HepG2 (cell line): ENCODE measurements at regions not wholly inside any gene's neighbourhood (a gene's known extent, or its start where the extent isn't known, plus 50 kb on each side); places are given as distances from the start of the nearest gene placed in this dataset.

ENCODE experiments used
- CEBPZ ChIP-seq: IDR thresholded peaks from 2 replicates; pipeline ENCODE4 v1.6.1; 2012; ENCODE audit warnings: low read length, improper control_type of control experiment
- ERF ChIP-seq: IDR thresholded peaks from 2 replicates; pipeline ENCODE4 v1.6.1; 2018; ENCODE audit warnings: missing biosample characterization, missing genetic modification reagents
- EZH2 ChIP-seq: conservative IDR thresholded peaks from 2 replicates; pipeline ENCODE4 v1.6.1; 2012; ENCODE audit warnings: mild to moderate bottlenecking, low read depth, low read length, moderate library complexity
- ISL2 ChIP-seq: sonication (generic); formaldehyde crosslinking; IDR thresholded peaks from 2 replicates; pipeline ENCODE4 v1.5.0; 2020; ENCODE audit warnings: missing genetic modification reagents
- PRDM15 ChIP-seq: sonication (generic); formaldehyde crosslinking; IDR thresholded peaks from 2 replicates; pipeline ENCODE4 v1.4.0; 2020; ENCODE audit warnings: missing genetic modification reagents
- ZEB1 ChIP-seq: IDR thresholded peaks from 2 replicates; pipeline ENCODE4 v1.6.1; 2012; ENCODE audit warnings: mild to moderate bottlenecking, low read depth, inconsistent platforms; ENCODE audit not compliant: insufficient replicate concordance
- ZFP91 ChIP-seq: sonication (generic); formaldehyde crosslinking; IDR thresholded peaks from 2 replicates; pipeline ENCODE4 v1.9.0; 2022; ENCODE audit warnings: missing genetic modification reagents, mild to moderate bottlenecking, borderline replicate concordance

- TF ChIP-seq EZH2 (no peak), ERF (no peak), ZFP91 (CRISPR knock-in tag) (no peak), CEBPZ (no peak), ZEB1 (no peak), ISL2 (CRISPR knock-in tag) (no peak), PRDM15 (CRISPR knock-in tag) (no peak)
These were observed 365.5 kb downstream of the MIAT start (continued) for GRCh38 chr22:27022896-27023361.
